SK-N-SH (cell line): ENCODE measurements at regions not wholly inside any gene's neighbourhood (a gene's known extent, or its start where the extent isn't known, plus 50 kb on each side); places are given as distances from the start of the nearest gene placed in this dataset.

Source experiments
- CTCF ChIA-PET: fragments of 300-600, 350-600 bp; formaldehyde crosslinking; extraction: SDS; loops from one replicate; lab custom pipeline; 2021; lab: Yijun Ruan, JAX
- POLR2A ChIA-PET: fragments of 350-600 bp; sonication (Branson Sonifier 250); formaldehyde crosslinking; extraction: SDS; loops from one replicate; lab custom pipeline; 2020; ENCODE audit warnings: antibody characterized with exemption, inconsistent platforms; lab: Yijun Ruan, JAX
- DNase-seq: peaks from one replicate; pipeline ENCODE4 v3.0.0; 2012
- H2AFZ ChIP-seq: fragments of 200-600 bp; sonication (generic); 2 replicates; pipeline ENCODE4 v1.8.1; 2016; ENCODE audit warnings: antibody characterized with exemption, mild to moderate bottlenecking, low read depth
- H3F3A ChIP-seq: fragments of 200-600 bp; sonication (generic); replicated peaks from 2 replicates; pipeline ENCODE3; 2016; ENCODE audit warnings: antibody characterized with exemption, mild to moderate bottlenecking; ENCODE audit not compliant: insufficient read depth
- H3K27ac ChIP-seq, 2 experiments: fragments of 200-500 bp in 1 of 2; fragments of 200-600 bp in 1 of 2; sonication (Bioruptor generic) in 1 of 2; sonication (generic), shearing (Covaris generic) in 1 of 2; 2 replicates each; pipeline versions ENCODE4 v1.5.1 to v1.6.1; 2014 to 2016; ENCODE audit warnings: low read depth in 2 of 2, inconsistent platforms in 1 of 2, low read length in 1 of 2, mild to moderate bottlenecking in 1 of 2, mixed read lengths in 1 of 2
- H3K27me3 ChIP-seq: fragments of 200-600 bp; sonication (generic), shearing (Covaris generic); 2 replicates; pipeline ENCODE4 v1.6.1; 2016; ENCODE audit warnings: mixed run types; ENCODE audit not compliant: insufficient read depth
- H3K36me3 ChIP-seq, 2 experiments: fragments of 200-500 bp in 1 of 2; fragments of 200-600 bp in 1 of 2; sonication (Bioruptor generic) in 1 of 2; sonication (generic) in 1 of 2; replicated peaks in 1 of 2; 2 replicates each; pipeline versions ENCODE3 to v1.5.1; 2014 to 2016; ENCODE audit warnings: low read length in 1 of 2, mild to moderate bottlenecking in 1 of 2; ENCODE audit not compliant: insufficient read depth in 2 of 2, control insufficient read depth in 1 of 2
- H3K4me1 ChIP-seq, 2 experiments: fragments of 200-500 bp in 1 of 2; fragments of 200-600 bp in 1 of 2; sonication (Bioruptor generic) in 1 of 2; sonication (generic), shearing (Covaris generic) in 1 of 2; 2 replicates each; pipeline versions ENCODE4 v1.5.1 to v1.6.1; 2014 to 2016; ENCODE audit warnings: low read depth in 1 of 2, low read length in 1 of 2, mixed run types in 1 of 2; ENCODE audit not compliant: insufficient read depth in 2 of 2, control insufficient read depth in 1 of 2
- H3K4me2 ChIP-seq: fragments of 200-600 bp; sonication (generic), shearing (Covaris generic); 2 replicates; pipeline ENCODE4 v1.6.1; 2017; ENCODE audit warnings: mixed run types
- H3K4me3 ChIP-seq, 2 experiments: fragments of 200-500 bp in 1 of 2; fragments of 200-600 bp in 1 of 2; sonication (Bioruptor generic) in 1 of 2; sonication (generic), shearing (Covaris generic) in 1 of 2; 2 replicates each; pipeline versions ENCODE4 v1.5.1 to v1.8.1; 2014 to 2016; ENCODE audit warnings: low read depth in 2 of 2, inconsistent platforms in 1 of 2, low read length in 1 of 2, mild to moderate bottlenecking in 1 of 2, mixed read lengths in 1 of 2, moderate library complexity in 1 of 2
- H3K79me2 ChIP-seq: fragments of 200-600 bp; sonication (generic); 2 replicates; pipeline ENCODE4 v1.8.1; 2017; ENCODE audit warnings: mild to moderate bottlenecking; ENCODE audit not compliant: insufficient read depth
- H3K9ac ChIP-seq: fragments of 200-600 bp; sonication (generic); 2 replicates; pipeline ENCODE4 v1.6.1; 2017; ENCODE audit warnings: mixed run types
- H3K9me2 ChIP-seq: fragments of 200-600 bp; sonication (generic); 2 replicates; pipeline ENCODE4 v1.6.1; 2017; ENCODE audit warnings: mixed run types
- H3K9me3 ChIP-seq: fragments of 200-600 bp; sonication (generic); 2 replicates; pipeline ENCODE4 v1.6.1; 2017; ENCODE audit warnings: mixed run types, mild to moderate bottlenecking, moderate library complexity
- H4K20me1 ChIP-seq: fragments of 200-600 bp; sonication (generic); 2 replicates; pipeline ENCODE4 v1.6.1; 2017; ENCODE audit warnings: mild to moderate bottlenecking, mixed run types; ENCODE audit not compliant: insufficient read depth
- FOSL2 ChIP-seq: IDR thresholded peaks from 2 replicates; pipeline ENCODE4 v1.4.0; 2012; ENCODE audit warnings: low read depth, mild to moderate bottlenecking, moderate library complexity, borderline replicate concordance
- FOXJ3 ChIP-seq: sonication (generic); formaldehyde crosslinking; IDR thresholded peaks from 2 replicates; pipeline ENCODE4 v1.5.1; 2020; ENCODE audit warnings: mild to moderate bottlenecking, missing genetic modification reagents
- GABPA ChIP-seq: IDR thresholded peaks from 2 replicates; pipeline ENCODE4 v1.4.0; 2012; ENCODE audit warnings: low read depth, mild to moderate bottlenecking
- GATA2 ChIP-seq: sonication (generic); formaldehyde crosslinking; IDR thresholded peaks from 2 replicates; pipeline ENCODE4 v1.5.0; 2020; ENCODE audit warnings: mild to moderate bottlenecking, missing genetic modification reagents
- MEF2A ChIP-seq: IDR thresholded peaks from 2 replicates; pipeline ENCODE4 v1.4.0; 2012; ENCODE audit warnings: low read depth, borderline replicate concordance
- MXI1 ChIP-seq: IDR thresholded peaks from 2 replicates; pipeline ENCODE4 v1.6.1; 2012; ENCODE audit warnings: mild to moderate bottlenecking, low read depth, low read length, improper control_type of control experiment
- NRF1 ChIP-seq: IDR thresholded peaks from 2 replicates; pipeline ENCODE4 v1.6.1; 2012; ENCODE audit warnings: low read depth, mild to moderate bottlenecking, low read length
- RCOR1 ChIP-seq: fragments of 150-350 bp; IDR thresholded peaks from 2 replicates; pipeline ENCODE4 v1.6.1; 2017; ENCODE audit warnings: antibody characterized with exemption, low read length
- RFX5 ChIP-seq: IDR thresholded peaks from 2 replicates; pipeline ENCODE4 v1.6.1; 2012; ENCODE audit warnings: mild to moderate bottlenecking, improper control_type of control experiment, low read length
- TAF1 ChIP-seq: IDR thresholded peaks from 2 replicates; pipeline ENCODE4 v1.6.1; 2012; ENCODE audit warnings: low read depth, mild to moderate bottlenecking, low read length, moderate library complexity, borderline replicate concordance
- TCF12 ChIP-seq: IDR thresholded peaks from 2 replicates; pipeline ENCODE4 v1.4.0; 2012
- YY1 ChIP-seq: IDR thresholded peaks from 2 replicates; pipeline ENCODE4 v1.4.0; 2012; ENCODE audit warnings: low read depth, mild to moderate bottlenecking
- WGBS: methylation state at CpG from one replicate; pipeline ENCODE4 v1.1.6; 2017; ENCODE audit warnings: low lambda C conversion rate; 5-methylcytosine and 5-hydroxymethylcytosine counted together
- TF ChIP-seq, protein P1 (sequence below): IDR thresholded peaks from 2 replicates; pipeline ENCODE4 v1.4.0; 2012; ENCODE audit warnings: low read depth, borderline replicate concordance
- TF ChIP-seq, protein P2 (sequence below): fragments of 150-350 bp; IDR thresholded peaks from 2 replicates; pipeline ENCODE4 v1.6.1; 2017; ENCODE audit warnings: antibody characterized with exemption, low read length, low read depth, borderline replicate concordance
- TF ChIP-seq, protein P3 (sequence below): IDR thresholded peaks from 2 replicates; pipeline ENCODE4 v1.4.0; 2012; ENCODE audit warnings: low read depth, borderline replicate concordance

DNA sequence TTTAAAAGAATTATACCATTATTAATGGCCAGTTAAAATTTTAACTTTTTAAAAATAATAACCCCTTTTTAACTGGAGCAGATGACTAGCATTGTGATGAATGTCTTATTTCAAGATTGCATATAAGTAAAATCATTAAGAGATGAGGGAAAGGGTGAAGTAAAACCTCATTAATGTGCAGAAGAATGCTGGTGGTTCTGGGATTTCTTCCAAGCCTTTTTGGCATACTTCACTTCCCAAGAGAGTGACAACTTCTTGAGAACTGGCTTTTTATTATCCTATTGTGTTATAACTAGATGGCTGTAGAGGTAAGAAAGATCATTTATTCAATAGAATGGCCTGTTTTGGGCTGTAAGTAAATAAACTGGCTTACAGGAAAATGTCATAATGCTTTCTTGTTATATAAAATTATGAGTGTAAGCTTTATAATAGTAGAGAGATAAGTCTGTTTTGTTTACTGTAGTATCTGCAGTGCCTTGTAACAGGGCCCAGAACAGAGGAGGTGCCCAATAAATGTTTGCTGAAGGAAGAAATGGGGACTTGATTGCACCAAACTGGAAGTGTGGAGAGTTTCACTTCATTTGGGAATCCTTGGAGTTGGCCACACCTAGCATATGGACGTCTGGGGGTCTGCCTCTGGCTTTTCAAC lies 242.9 kb upstream of the PITX2 start:
- Histone ChIP-seq H3K9me3 (no peaks in the 10 kb centered on the region), H3K4me2 (no peak overlapping the region), H4K20me1 (no peaks in the 10 kb centered on the region), H3K4me1 (peaks cover 0 to 23% of the 10 kb centered on the region in 2 experiments; a peak in 1 of 4 replicates), H3K27ac (no peak overlapping the region), H2AFZ (no peak overlapping the region), H3K4me3 (no peak overlapping the region), H3K9ac (no peak overlapping the region), H3K36me3 (no peaks in the 10 kb centered on the region), H3K79me2 (no peaks in the 10 kb centered on the region)
- no peak for DNase-seq
- TF ChIP-seq MXI1 (no peak), GABPA (no peak), TAF1 (no peak), MEF2A (no peak), GATA2 (no peak), FOXJ3 (no peak), RFX5 (no peak), TCF12 (no peak), NRF1 (no peak), FOSL2 (no peak)
- TF ChIP-seq, protein P1, sequence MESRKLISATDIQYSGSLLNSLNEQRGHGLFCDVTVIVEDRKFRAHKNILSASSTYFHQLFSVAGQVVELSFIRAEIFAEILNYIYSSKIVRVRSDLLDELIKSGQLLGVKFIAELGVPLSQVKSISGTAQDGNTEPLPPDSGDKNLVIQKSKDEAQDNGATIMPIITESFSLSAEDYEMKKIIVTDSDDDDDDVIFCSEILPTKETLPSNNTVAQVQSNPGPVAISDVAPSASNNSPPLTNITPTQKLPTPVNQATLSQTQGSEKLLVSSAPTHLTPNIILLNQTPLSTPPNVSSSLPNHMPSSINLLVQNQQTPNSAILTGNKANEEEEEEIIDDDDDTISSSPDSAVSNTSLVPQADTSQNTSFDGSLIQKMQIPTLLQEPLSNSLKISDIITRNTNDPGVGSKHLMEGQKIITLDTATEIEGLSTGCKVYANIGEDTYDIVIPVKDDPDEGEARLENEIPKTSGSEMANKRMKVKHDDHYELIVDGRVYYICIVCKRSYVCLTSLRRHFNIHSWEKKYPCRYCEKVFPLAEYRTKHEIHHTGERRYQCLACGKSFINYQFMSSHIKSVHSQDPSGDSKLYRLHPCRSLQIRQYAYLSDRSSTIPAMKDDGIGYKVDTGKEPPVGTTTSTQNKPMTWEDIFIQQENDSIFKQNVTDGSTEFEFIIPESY: no peak
- TF ChIP-seq, protein P2, sequence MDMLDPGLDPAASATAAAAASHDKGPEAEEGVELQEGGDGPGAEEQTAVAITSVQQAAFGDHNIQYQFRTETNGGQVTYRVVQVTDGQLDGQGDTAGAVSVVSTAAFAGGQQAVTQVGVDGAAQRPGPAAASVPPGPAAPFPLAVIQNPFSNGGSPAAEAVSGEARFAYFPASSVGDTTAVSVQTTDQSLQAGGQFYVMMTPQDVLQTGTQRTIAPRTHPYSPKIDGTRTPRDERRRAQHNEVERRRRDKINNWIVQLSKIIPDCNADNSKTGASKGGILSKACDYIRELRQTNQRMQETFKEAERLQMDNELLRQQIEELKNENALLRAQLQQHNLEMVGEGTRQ: no peak
- TF ChIP-seq, protein P3, sequence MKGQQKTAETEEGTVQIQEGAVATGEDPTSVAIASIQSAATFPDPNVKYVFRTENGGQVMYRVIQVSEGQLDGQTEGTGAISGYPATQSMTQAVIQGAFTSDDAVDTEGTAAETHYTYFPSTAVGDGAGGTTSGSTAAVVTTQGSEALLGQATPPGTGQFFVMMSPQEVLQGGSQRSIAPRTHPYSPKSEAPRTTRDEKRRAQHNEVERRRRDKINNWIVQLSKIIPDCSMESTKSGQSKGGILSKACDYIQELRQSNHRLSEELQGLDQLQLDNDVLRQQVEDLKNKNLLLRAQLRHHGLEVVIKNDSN: no peak
- TF ChIP-seq, all 33 proteins: peak for 0
- 0% methylated on average over 1 of the region's 1 CpG for WGBS
- Histone ChIP-seq H3F3A (peaks cover 14% of the 10 kb centered on the region), H3K27me3 (no peaks in the 10 kb centered on the region), H3K9me2 (no peaks in the 10 kb centered on the region)
- ChIA-PET CTCF (no interaction called here), POLR2A (no interaction called here)

DNA sequence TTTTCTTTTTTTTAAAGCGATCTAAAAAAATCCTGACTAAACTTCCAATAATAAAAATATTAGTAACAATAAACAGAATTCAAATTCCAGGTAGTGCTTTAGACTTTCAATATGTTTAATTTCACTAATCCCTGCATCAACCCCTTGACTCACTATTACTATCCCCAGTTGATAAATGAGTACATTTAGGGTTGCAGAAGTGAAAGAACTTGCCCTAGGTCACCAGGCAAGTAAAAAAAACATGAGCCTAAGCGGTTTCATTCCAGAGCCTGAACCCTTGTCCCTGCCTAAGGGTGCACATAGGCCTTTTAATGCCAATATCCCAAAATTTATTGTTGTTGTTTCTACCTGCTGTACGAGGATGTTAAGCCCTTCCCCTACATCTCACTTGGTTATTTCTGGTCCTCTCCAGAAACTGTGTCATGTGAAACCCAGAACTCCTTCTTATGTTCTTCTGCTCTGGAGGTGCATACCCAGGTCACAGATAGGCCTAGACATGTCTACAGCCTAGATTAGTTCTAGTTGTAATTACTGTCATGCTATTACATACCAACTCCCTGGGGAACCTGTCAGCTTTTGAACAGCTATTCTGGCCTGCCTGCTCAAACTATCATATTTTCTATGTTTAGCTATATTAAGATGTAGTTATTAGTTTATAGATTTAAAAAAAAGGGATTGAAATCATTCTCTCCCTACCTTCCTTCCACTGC lies 244.5 kb upstream of the PITX2 start:
- no peaks in the 10 kb centered on the region for H4K20me1 ChIP-seq
- no peaks in the 10 kb centered on the region for H3K36me3 ChIP-seq
- DNase-seq: no peak
- POLR2A ChIA-PET: no interaction called here
- H3K4me2 ChIP-seq: no peak overlapping the region
- H3K9me2 ChIP-seq: no peaks in the 10 kb centered on the region
- no peak overlapping the region for H3K27ac ChIP-seq
- H3K9me3 ChIP-seq: no peaks in the 10 kb centered on the region
- no peaks in the 10 kb centered on the region for H3K79me2 ChIP-seq
- WGBS: 10% methylated on average over 3 of the region's 3 CpGs
- TF ChIP-seq RCOR1 (no peak), YY1 (no peak)
- TF ChIP-seq, all 33 proteins: peak for 0
- CTCF ChIA-PET: no interaction called here
- Histone ChIP-seq H3K9ac (no peak overlapping the region), H2AFZ (no peak overlapping the region), H3K27me3 (no peaks in the 10 kb centered on the region), H3K4me3 (no peak overlapping the region), H3K4me1 (peaks cover 0 to 23% of the 10 kb centered on the region in 2 experiments; a peak in 1 of 4 replicates), H3F3A (peaks cover 14% of the 10 kb centered on the region)
